GM18502 (cell line): ENCODE measurements at regions not wholly inside any gene's neighbourhood (a gene's known extent, or its start where the extent isn't known, plus 50 kb on each side); places are given as distances from the start of the nearest gene placed in this dataset.
A peak's percentile ranks its signal among the peaks of the same experiment; 100 is the strongest.

ENCODE experiments used
- ATAC-seq: cut with Tn5 transposase; IDR thresholded peaks from one replicate; pipeline ENCODE4 v1.9.1; 2021; ENCODE audit warnings: mild to moderate bottlenecking; ENCODE audit not compliant: unreplicated experiment, poor library complexity

GRCh38 chr2:186273953-186274352 is 212.1 kb upstream of the ZC3H15 start:
- ATAC-seq, result no peak

GRCh38 chr2:186274936-186275575 is 211.0 kb upstream of the ZC3H15 start:
- no peak for ATAC-seq

GRCh38 chr2:186276909-186277308 is 209.2 kb upstream of the ZC3H15 start:
- ATAC-seq, result no peak

GRCh38 chr2:186281726-186282125 is 204.3 kb upstream of the ZC3H15 start:
- no peak for ATAC-seq

GRCh38 chr2:186294248-186294888 is 191.7 kb upstream of the ZC3H15 start:
- ATAC-seq, result no peak

GRCh38 chr2:186299610-186300009 is 186.4 kb upstream of the ZC3H15 start:
- no peak for ATAC-seq

- no peak for ATAC-seq
These were observed 183.8 kb upstream of the ZC3H15 start for GRCh38 chr2:186302263-186302662.

- no peak for ATAC-seq
These were observed 183.0 kb upstream of the ZC3H15 start for GRCh38 chr2:186303091-186303490.

- ATAC-seq, result no peak
These were observed 182.0 kb upstream of the ZC3H15 start for GRCh38 chr2:186304064-186304463.

- ATAC-seq, result no peak
These were observed 179.3 kb upstream of the ZC3H15 start for GRCh38 chr2:186306754-186307153.

GRCh38 chr2:186307871-186308270 is 178.2 kb upstream of the ZC3H15 start:
- no peak for ATAC-seq

GRCh38 chr2:186308347-186308746 is 177.7 kb upstream of the ZC3H15 start:
- ATAC-seq, result no peak

- no peak for ATAC-seq
These were observed 176.2 kb upstream of the ZC3H15 start for GRCh38 chr2:186309901-186310300.

GRCh38 chr2:186319105-186319504 is 167.0 kb upstream of the ZC3H15 start:
- ATAC-seq, result no peak

- no peak for ATAC-seq
These were observed 160.1 kb upstream of the ZC3H15 start for GRCh38 chr2:186325827-186326535.

- peak; percentile 74 for ATAC-seq
These were observed 158.7 kb upstream of the ZC3H15 start for GRCh38 chr2:186327251-186327868.

- no peak for ATAC-seq
These were observed 157.2 kb upstream of the ZC3H15 start for GRCh38 chr2:186328838-186329237.

GRCh38 chr2:186330050-186330449 is 156.0 kb upstream of the ZC3H15 start:
- ATAC-seq, result no peak

GRCh38 chr2:186339716-186340115 is 146.3 kb upstream of the ZC3H15 start:
- ATAC-seq, result no peak

- ATAC-seq, result no peak
These were observed 144.0 kb upstream of the ZC3H15 start for GRCh38 chr2:186342029-186342428.

GRCh38 chr2:186345745-186346144 is 140.3 kb upstream of the ZC3H15 start:
- ATAC-seq, result peak; percentile 38
